Astrocyte of the cerebellum (primary cell): ENCODE measurements at regions not wholly inside any gene's neighbourhood (a gene's known extent, or its start where the extent isn't known, plus 50 kb on each side); places are given as distances from the start of the nearest gene placed in this dataset.
"Not testable (repeated sequence)": the region's sequence is repeated elsewhere in the genome, so short reads cannot be mapped to it uniquely, and the experiment has no call there.

Source experiments
- DNase-seq: peaks from one replicate; pipeline ENCODE4 v3.0.0-alpha.2; 2011; ENCODE audit warnings: low read depth
- H3K4me3 ChIP-seq: 2 replicates; pipeline ENCODE4 v1.5.1; 2011; ENCODE audit warnings: mild to moderate bottlenecking, low read depth, low read length, moderate library complexity
- in situ Hi-C: cut with HindIII; loops from 2 replicates; pipeline ENCODE4 v1.10.0; 2017; ENCODE audit warnings: low sequenced_read_pairs
- TF ChIP-seq, protein P1 (sequence below): IDR thresholded peaks from 2 replicates; pipeline ENCODE4 v1.5.1; 2012; ENCODE audit warnings: low read length, low read depth, moderate library complexity, mild to moderate bottlenecking; ENCODE audit errors: missing control alignments

DNA sequence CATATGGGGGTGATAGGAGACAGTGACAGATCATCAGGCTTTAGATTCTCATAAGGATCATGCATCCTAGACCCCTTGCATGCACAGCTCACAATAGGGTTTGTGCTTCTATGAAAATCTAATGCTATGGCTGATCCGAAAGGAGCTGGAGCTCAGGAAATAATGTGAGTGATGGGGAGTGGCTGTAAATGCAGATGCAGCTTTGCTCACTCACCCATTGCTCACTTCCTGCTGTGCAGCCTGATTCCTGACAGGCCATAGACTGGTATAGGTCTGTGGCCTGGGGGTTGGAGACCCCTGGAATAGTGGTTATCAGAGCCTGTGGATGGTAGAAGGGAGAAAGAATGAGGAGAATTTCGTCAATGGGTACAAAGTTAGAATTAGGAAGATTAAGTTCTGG is 2751.1 kb downstream of the ARAP2 start:
- TF ChIP-seq, protein P1, sequence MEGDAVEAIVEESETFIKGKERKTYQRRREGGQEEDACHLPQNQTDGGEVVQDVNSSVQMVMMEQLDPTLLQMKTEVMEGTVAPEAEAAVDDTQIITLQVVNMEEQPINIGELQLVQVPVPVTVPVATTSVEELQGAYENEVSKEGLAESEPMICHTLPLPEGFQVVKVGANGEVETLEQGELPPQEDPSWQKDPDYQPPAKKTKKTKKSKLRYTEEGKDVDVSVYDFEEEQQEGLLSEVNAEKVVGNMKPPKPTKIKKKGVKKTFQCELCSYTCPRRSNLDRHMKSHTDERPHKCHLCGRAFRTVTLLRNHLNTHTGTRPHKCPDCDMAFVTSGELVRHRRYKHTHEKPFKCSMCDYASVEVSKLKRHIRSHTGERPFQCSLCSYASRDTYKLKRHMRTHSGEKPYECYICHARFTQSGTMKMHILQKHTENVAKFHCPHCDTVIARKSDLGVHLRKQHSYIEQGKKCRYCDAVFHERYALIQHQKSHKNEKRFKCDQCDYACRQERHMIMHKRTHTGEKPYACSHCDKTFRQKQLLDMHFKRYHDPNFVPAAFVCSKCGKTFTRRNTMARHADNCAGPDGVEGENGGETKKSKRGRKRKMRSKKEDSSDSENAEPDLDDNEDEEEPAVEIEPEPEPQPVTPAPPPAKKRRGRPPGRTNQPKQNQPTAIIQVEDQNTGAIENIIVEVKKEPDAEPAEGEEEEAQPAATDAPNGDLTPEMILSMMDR = no peak
- DNase-seq = no peak
- H3K4me3 ChIP-seq = no peak overlapping the region
- in situ Hi-C loops = no loop called here

DNA sequence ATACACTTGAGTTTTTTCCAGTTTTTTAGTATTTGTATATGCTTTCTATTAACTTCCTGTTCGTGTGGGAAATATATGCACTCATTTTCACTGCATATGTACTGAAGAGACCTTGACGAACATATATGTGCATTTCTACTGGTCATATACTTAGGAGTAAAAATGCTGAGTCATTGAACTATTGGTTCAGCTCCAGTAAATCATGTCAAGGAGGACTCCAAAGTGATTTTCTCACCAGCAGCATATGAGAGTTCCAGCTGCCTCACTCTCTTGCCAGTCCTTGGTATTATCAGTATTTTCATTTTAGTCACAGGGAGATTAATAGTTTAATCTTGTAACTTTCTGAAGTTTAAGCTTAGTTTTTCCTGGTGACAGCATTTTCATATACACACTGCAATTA is 2750.2 kb downstream of the ARAP2 start:
- in situ Hi-C loops = no loop called here
- TF ChIP-seq, protein P1 = no peak
- no peak for DNase-seq
- no peak overlapping the region for H3K4me3 ChIP-seq

DNA sequence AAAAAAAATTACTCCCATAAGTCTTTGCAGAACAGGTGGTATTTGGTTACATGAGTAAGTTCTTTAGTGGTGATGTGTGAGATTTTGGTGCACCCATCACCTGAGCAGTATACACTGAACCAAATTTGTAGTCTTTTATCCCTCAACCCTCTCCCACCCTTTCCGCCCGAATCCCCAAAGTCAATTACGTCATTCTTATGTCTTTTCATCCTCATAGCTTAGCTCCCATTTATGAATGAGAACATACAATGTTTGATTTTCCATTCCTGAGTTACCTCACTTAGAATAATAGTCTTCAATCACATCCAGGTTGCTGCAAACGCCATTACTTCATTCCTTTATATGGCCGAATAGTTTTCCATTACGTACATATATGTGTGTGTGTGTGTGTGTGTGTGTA is 2742.7 kb downstream of the ARAP2 start:
- in situ Hi-C loops, H3K4me3 ChIP-seq: not testable (repeated sequence)

DNA sequence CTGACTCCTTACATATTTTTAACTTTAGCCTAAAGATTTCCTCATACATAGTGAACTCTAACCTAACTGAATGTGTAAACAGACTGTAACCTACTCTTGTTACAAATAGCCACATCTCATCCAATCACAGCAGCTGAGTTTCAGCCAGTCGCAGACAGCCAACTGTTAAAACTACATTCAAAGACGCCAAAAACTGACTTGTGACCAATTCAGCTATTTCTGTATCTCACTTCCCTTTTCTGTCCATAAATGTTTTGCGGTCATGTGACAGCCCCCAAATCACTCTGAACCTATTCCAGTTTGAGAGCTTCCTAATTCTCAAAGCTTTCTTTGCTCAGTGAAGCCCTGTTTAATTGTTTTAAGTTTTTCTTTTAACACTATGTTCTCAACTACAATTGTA is 2731.9 kb downstream of the ARAP2 start:
- in situ Hi-C loops = no loop called here
- TF ChIP-seq, protein P1 = no peak
- no peak for DNase-seq
- H3K4me3 ChIP-seq = no peak overlapping the region

More for the DNA sequence above, 2742.7 kb downstream of the ARAP2 start:
- DNase-seq = not testable (repeated sequence)

DNA sequence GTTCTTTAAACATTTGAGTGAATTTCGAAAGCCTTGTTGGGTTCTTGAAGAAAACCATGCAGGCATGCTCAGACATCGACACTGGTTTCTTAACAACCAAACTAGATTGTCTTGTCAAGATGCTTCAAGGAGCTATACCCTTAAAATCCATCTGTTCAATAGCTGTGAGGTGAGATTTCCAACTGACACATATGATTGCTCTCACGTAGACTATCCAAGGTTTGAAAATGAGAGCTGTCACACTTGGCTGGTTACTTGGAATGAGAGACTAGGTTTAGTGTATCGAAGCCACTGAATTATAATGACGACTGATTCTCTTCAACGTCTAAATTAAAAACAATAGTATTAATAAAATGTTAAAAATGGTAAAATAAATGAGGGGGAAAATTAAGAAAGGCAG is 2725.5 kb downstream of the ARAP2 start:
- in situ Hi-C loops = no loop called here
- TF ChIP-seq, protein P1 = no peak
- no peak overlapping the region for H3K4me3 ChIP-seq
- no peak for DNase-seq

DNA sequence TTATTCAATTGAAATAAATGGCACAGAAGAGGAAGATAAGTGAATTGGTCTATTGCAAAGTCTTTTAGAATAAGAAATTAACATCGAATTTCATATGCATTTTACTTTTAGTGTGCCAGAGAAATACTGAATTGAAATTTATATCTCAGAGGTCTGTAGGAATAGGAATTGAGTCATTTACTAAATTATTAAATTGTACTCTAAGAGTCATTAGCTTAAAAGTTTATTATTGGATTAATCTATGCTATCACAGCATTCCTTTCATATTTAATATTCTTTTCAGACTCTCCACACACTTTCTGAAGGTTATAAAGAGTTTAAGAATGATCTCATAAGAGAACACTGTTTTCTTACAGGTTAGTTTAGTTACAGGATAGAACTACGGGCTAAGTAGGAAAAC is 2711.5 kb downstream of the ARAP2 start:
- H3K4me3 ChIP-seq = no peak overlapping the region
- in situ Hi-C loops = no loop called here
- TF ChIP-seq, protein P1 = no peak
- no peak for DNase-seq

DNA sequence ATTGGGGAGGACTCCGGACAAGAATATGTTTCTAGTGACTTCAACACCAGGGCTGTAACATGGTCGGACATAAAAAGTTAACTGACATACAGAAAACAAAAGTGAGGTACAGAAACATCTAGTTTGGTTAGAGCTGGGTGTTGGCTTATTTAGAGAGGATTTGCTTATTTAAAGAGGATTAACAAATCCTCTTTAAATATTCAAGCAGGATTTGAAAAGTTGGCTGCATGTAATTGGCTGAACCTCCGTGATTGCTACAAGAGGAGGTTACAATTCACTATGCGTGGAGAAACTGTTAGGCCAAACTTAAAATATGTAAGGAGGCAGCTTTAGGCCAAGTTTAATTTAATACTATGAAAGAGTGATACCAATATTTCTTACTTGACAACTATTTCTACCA is 2707.4 kb downstream of the ARAP2 start:
- TF ChIP-seq, protein P1 = no peak
- in situ Hi-C loops = no loop called here
- DNase-seq = no peak
- no peak overlapping the region for H3K4me3 ChIP-seq
